ENCODE measurements at regions not wholly inside any gene's neighbourhood (a gene's known extent, or its start where the extent isn't known, plus 50 kb on each side); places are given as distances from the start of the nearest gene placed in this dataset.

- no peak for TF ChIP-seq CTCF (IDR thresholded peaks at IDR 0.05; ENCODE audit: low read depth, low read length, missing control alignments)
- H3K4me3 ChIP-seq (replicated peaks; ENCODE audit: low read depth, low read length): no peak overlapping the region
- no peak for DNase-seq (ENCODE audit: extremely low read depth, low read depth)
Observed at GRCh38 chr16:54443352-54443751, 156.8 kb upstream of the IRX3 start.

- no peak for DNase-seq (ENCODE audit: extremely low read depth, low read depth)
- no peak for TF ChIP-seq CTCF (IDR thresholded peaks at IDR 0.05; ENCODE audit: low read depth, low read length, missing control alignments)
- H3K4me3 ChIP-seq (replicated peaks; ENCODE audit: low read depth, low read length): no peak overlapping the region
Observed at GRCh38 chr16:54442864-54443263, 156.3 kb upstream of the IRX3 start.

- DNase-seq (ENCODE audit: extremely low read depth, low read depth): no peak
- no peak overlapping the region for H3K4me3 ChIP-seq (replicated peaks; ENCODE audit: low read depth, low read length)
- no peak for TF ChIP-seq CTCF (IDR thresholded peaks at IDR 0.05; ENCODE audit: low read depth, low read length, missing control alignments)
Observed at GRCh38 chr16:54438469-54438868, 151.9 kb upstream of the IRX3 start.

GRCh38 chr16:54437921-54438320 lies 151.3 kb upstream of the IRX3 start:
- no peak overlapping the region for H3K4me3 ChIP-seq (replicated peaks; ENCODE audit: low read depth, low read length)
- TF ChIP-seq CTCF (IDR thresholded peaks at IDR 0.05; ENCODE audit: low read depth, low read length, missing control alignments): no peak
- DNase-seq (ENCODE audit: extremely low read depth, low read depth): no peak

- H3K4me3 ChIP-seq (replicated peaks; ENCODE audit: low read depth, low read length): no peak overlapping the region
- TF ChIP-seq CTCF (IDR thresholded peaks at IDR 0.05; ENCODE audit: low read depth, low read length, missing control alignments): no peak
- DNase-seq (ENCODE audit: extremely low read depth, low read depth): no peak
Observed at GRCh38 chr16:54437401-54437800, 150.8 kb upstream of the IRX3 start.

GRCh38 chr16:54436346-54436745 lies 149.8 kb upstream of the IRX3 start:
- no peak overlapping the region for H3K4me3 ChIP-seq (replicated peaks; ENCODE audit: low read depth, low read length)
- DNase-seq (ENCODE audit: extremely low read depth, low read depth): no peak
- no peak for TF ChIP-seq CTCF (IDR thresholded peaks at IDR 0.05; ENCODE audit: low read depth, low read length, missing control alignments)

- H3K4me3 ChIP-seq (replicated peaks; ENCODE audit: low read depth, low read length): no peak overlapping the region
- no peak for DNase-seq (ENCODE audit: extremely low read depth, low read depth)
- no peak for TF ChIP-seq CTCF (IDR thresholded peaks at IDR 0.05; ENCODE audit: low read depth, low read length, missing control alignments)
Observed at GRCh38 chr16:54434859-54435258, 148.3 kb upstream of the IRX3 start.

Data from HFF-Myc (cell line).